ENCODE measurements at regions not wholly inside any gene's neighbourhood (a gene's known extent, or its start where the extent isn't known, plus 50 kb on each side); places are given as distances from the start of the nearest gene placed in this dataset.

- peaks cover 10% of the 10 kb centered on the region for H3K4me1 ChIP-seq (ENCODE audit: low read depth)
- H3K27me3 ChIP-seq = no peaks in the 10 kb centered on the region
- H3K9me3 ChIP-seq (ENCODE audit: low read depth) = no peaks in the 10 kb centered on the region
- H3K27ac ChIP-seq = no peak overlapping the region
- no peaks in the 10 kb centered on the region for H3K36me3 ChIP-seq
- DNase-seq (ENCODE audit: low read depth in 1 of 2, low spot score in 1 of 2) = no peak
- H3K4me3 ChIP-seq = no peak overlapping the region
- no peak for TF ChIP-seq CTCF (IDR thresholded peaks at IDR 0.05; ENCODE audit: low read depth, low read length)
These were observed 616.0 kb downstream of the USP25 start for GRCh38 chr21:16345757-16346156.

- no peak for DNase-seq (ENCODE audit: low read depth in 1 of 2, low spot score in 1 of 2)
- Histone ChIP-seq H3K27me3 (no peaks in the 10 kb centered on the region), H3K27ac (no peak overlapping the region), H3K36me3 (no peaks in the 10 kb centered on the region), H3K4me1 (ENCODE audit: low read depth) (peaks cover 10% of the 10 kb centered on the region), H3K4me3 (no peak overlapping the region), H3K9me3 (ENCODE audit: low read depth) (no peaks in the 10 kb centered on the region)
- no peak for TF ChIP-seq CTCF (IDR thresholded peaks at IDR 0.05; ENCODE audit: low read depth, low read length)
These were observed 617.4 kb downstream of the USP25 start for GRCh38 chr21:16347223-16347622.

- Histone ChIP-seq H3K27ac (peak overlapping the region; percentile 17), H3K4me1 (ENCODE audit: low read depth) (no peaks in the 10 kb centered on the region), H3K4me3 (no peak overlapping the region), H3K27me3 (no peaks in the 10 kb centered on the region), H3K36me3 (no peaks in the 10 kb centered on the region), H3K9me3 (ENCODE audit: low read depth) (no peaks in the 10 kb centered on the region)
- DNase-seq (ENCODE audit: low read depth in 1 of 2, low spot score in 1 of 2) = no peak
- TF ChIP-seq CTCF (IDR thresholded peaks at IDR 0.05; ENCODE audit: low read depth, low read length) = no peak
These were observed 624.0 kb downstream of the USP25 start for GRCh38 chr21:16353764-16354163.

GRCh38 chr21:16357994-16358393 is 628.2 kb downstream of the USP25 start:
- Histone ChIP-seq H3K36me3 (no peaks in the 10 kb centered on the region), H3K27ac (no peak overlapping the region), H3K9me3 (ENCODE audit: low read depth) (no peaks in the 10 kb centered on the region), H3K27me3 (no peaks in the 10 kb centered on the region), H3K4me1 (ENCODE audit: low read depth) (peaks cover 8% of the 10 kb centered on the region), H3K4me3 (no peak overlapping the region)
- peak in 1 of 2 donors; percentile 13 for DNase-seq (ENCODE audit: low read depth in 1 of 2, low spot score in 1 of 2)
- no peak for TF ChIP-seq CTCF (IDR thresholded peaks at IDR 0.05; ENCODE audit: low read depth, low read length)

GRCh38 chr21:16358784-16359183 is 629.0 kb downstream of the USP25 start:
- H3K27ac ChIP-seq = no peak overlapping the region
- H3K9me3 ChIP-seq (ENCODE audit: low read depth) = no peaks in the 10 kb centered on the region
- no peaks in the 10 kb centered on the region for H3K36me3 ChIP-seq
- no peak overlapping the region for H3K4me3 ChIP-seq
- DNase-seq (ENCODE audit: low read depth in 1 of 2, low spot score in 1 of 2) = no peak
- H3K27me3 ChIP-seq = no peaks in the 10 kb centered on the region
- TF ChIP-seq CTCF (IDR thresholded peaks at IDR 0.05; ENCODE audit: low read depth, low read length) = no peak
- peaks cover 16% of the 10 kb centered on the region for H3K4me1 ChIP-seq (ENCODE audit: low read depth)

GRCh38 chr21:16363100-16363499 is 633.3 kb downstream of the USP25 start:
- Histone ChIP-seq H3K27me3 (no peaks in the 10 kb centered on the region), H3K9me3 (ENCODE audit: low read depth) (no peaks in the 10 kb centered on the region), H3K4me1 (ENCODE audit: low read depth) (peaks cover 21% of the 10 kb centered on the region), H3K4me3 (no peak overlapping the region), H3K36me3 (no peaks in the 10 kb centered on the region), H3K27ac (peak overlapping the region; percentile 15)
- DNase-seq (ENCODE audit: low read depth in 1 of 2, low spot score in 1 of 2) = no peak
- TF ChIP-seq CTCF (IDR thresholded peaks at IDR 0.05; ENCODE audit: low read depth, low read length) = no peak
